Ascending aorta (tissue), 2 donors: ENCODE measurements at regions not wholly inside any gene's neighbourhood (a gene's known extent, or its start where the extent isn't known, plus 50 kb on each side); places are given as distances from the start of the nearest gene placed in this dataset.

Experiments used
- DNase-seq, 2 donors: peaks; one replicate each; pipeline ENCODE4 v3.0.0-alpha.2; 2019; ENCODE audit warnings: low spot score in 2 of 2
- H3K27ac ChIP-seq, 2 donors: fragments of 200-600 bp; sonication (generic); one replicate each; pipeline ENCODE4 v1.5.1; 2016 to 2017; ENCODE audit warnings: mild to moderate bottlenecking in 1 of 2
- H3K27me3 ChIP-seq: fragments of 200-600 bp; sonication (generic); one replicate; pipeline ENCODE4 v1.5.1; 2017
- H3K36me3 ChIP-seq, 2 donors: fragments of 200-600 bp; sonication (generic); one replicate each; pipeline ENCODE4 v1.5.1; 2016
- H3K4me1 ChIP-seq, 2 donors: fragments of 200-600 bp; sonication (generic); one replicate each; pipeline ENCODE4 v1.5.1; 2016 to 2017; ENCODE audit warnings: mild to moderate bottlenecking in 1 of 2
- H3K4me3 ChIP-seq, 2 donors: fragments of 200-600 bp; sonication (generic); one replicate each; pipeline ENCODE4 v1.5.1; 2016 to 2017; ENCODE audit warnings: mild to moderate bottlenecking in 1 of 2
- H3K9me3 ChIP-seq, 2 donors: fragments of 200-600 bp; sonication (generic); one replicate each; pipeline ENCODE4 v1.5.1; 2016
- intact Hi-C: fragments of 100-400 bp; cut with DNase I; formaldehyde crosslinking; loops from one replicate; pipeline ENCODE4 v1.15.1; 2023
- TF ChIP-seq, protein P1 (sequence below), 3 experiments: fragments of 200-600 bp in 2 of 3; fragments of 450-650 bp in 1 of 3; sonication (generic) in 2 of 3; IDR thresholded peaks; one replicate each; pipeline ENCODE4 v1.5.1; 2016 to 2019; ENCODE audit warnings: antibody characterized with exemption in 3 of 3, mild to moderate bottlenecking in 1 of 3, moderate library complexity in 1 of 3

DNA sequence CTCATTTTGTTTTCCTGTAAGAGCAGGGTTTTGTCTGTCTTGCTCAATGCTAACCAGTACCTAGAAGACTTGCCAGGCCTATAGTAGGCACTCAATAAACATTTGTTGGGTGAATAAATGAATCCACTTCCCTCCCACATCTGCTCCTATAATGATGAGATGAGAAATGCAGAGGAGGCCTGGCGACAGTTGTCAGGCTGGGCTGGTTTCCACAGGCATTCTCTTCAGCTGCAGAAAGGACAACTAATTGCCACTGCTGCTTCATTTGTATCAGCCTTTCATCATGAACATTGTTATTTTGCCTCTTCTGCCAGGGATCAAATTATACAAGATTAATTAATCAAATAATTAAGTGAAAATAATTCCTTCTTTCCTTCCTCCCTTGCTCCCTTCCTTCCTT lies 82.0 kb upstream of the PTHLH start:
- H3K27me3 ChIP-seq, result no peaks in the 10 kb centered on the region
- no peaks in the 10 kb centered on the region for H3K9me3 ChIP-seq
- DNase-seq, result no peak
- TF ChIP-seq, protein P1, sequence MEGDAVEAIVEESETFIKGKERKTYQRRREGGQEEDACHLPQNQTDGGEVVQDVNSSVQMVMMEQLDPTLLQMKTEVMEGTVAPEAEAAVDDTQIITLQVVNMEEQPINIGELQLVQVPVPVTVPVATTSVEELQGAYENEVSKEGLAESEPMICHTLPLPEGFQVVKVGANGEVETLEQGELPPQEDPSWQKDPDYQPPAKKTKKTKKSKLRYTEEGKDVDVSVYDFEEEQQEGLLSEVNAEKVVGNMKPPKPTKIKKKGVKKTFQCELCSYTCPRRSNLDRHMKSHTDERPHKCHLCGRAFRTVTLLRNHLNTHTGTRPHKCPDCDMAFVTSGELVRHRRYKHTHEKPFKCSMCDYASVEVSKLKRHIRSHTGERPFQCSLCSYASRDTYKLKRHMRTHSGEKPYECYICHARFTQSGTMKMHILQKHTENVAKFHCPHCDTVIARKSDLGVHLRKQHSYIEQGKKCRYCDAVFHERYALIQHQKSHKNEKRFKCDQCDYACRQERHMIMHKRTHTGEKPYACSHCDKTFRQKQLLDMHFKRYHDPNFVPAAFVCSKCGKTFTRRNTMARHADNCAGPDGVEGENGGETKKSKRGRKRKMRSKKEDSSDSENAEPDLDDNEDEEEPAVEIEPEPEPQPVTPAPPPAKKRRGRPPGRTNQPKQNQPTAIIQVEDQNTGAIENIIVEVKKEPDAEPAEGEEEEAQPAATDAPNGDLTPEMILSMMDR (IDR thresholded peaks at IDR 0.05), result no peak
- H3K36me3 ChIP-seq, result no peaks in the 10 kb centered on the region
- no peaks in the 10 kb centered on the region for H3K4me1 ChIP-seq
- H3K4me3 ChIP-seq, result no peak overlapping the region
- intact Hi-C loops, result no loop called here
- H3K27ac ChIP-seq, result no peak overlapping the region

DNA sequence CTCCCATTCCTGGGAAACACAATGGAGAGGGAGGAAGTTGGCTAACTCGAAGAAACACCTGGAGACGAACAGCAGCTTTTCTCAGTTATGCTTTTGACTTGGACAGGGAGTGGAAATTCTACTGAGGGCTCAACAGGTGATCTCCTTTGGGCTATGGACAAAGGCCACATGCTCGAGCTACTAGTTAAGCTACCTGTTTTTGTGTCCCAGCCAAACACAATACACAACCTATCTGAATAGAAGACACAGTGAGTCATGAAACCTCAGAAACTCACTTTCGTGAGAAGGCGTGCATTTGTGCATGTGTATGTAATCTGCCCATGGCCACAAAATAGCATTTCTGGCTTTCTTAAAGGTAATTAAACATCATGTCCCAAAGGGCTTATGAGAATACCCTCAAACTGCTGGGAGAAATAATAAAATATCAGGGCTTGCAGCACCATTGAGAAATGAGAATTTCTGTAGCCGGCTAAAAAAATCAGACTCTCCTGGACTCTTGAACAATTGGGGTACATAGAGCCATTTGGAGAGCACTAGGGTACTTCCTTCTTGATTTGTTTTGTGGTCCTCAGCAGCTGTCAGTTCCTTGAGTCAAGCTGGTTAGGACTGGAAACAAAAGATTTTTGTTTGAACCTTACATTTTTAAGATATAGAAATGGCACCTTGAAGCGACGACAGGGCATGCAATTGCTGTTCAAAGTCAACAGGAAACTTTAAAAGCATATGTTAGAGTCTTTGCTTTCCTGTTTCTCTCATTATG lies 85.5 kb upstream of the PTHLH start:
- intact Hi-C loops, result no loop called here
- Histone ChIP-seq H3K4me3 (no peak overlapping the region), H3K36me3 (no peaks in the 10 kb centered on the region), H3K9me3 (no peaks in the 10 kb centered on the region), H3K27ac (no peak overlapping the region), H3K4me1 (no peaks in the 10 kb centered on the region), H3K27me3 (no peaks in the 10 kb centered on the region)
- TF ChIP-seq, protein P1 (IDR thresholded peaks at IDR 0.05), result no peak
- DNase-seq, result no peak

DNA sequence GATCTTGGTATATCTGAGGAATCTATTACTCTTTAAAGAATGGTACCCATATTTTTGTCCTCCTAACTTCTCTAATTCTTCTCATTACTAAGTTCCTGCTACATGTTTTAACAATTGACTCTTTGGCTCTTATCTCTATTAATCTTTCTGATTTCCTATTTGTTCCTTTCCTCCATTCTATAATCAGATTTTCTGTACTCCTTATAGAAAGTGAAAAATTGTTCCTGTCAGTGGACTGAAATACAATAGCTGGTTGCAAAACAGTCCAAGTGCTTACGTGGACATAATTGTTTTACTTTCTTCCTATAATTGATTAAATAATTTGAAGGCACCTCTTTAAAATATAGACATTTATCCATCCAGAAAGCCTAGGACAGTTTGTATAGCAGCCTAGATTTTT lies 86.7 kb upstream of the PTHLH start:
- TF ChIP-seq, protein P1 (IDR thresholded peaks at IDR 0.05), result no peak
- no peaks in the 10 kb centered on the region for H3K36me3 ChIP-seq
- no peak overlapping the region for H3K27ac ChIP-seq
- intact Hi-C loops, result no loop called here
- no peaks in the 10 kb centered on the region for H3K4me1 ChIP-seq
- no peak for DNase-seq
- no peaks in the 10 kb centered on the region for H3K9me3 ChIP-seq
- H3K27me3 ChIP-seq, result no peaks in the 10 kb centered on the region
- H3K4me3 ChIP-seq, result no peak overlapping the region

DNA sequence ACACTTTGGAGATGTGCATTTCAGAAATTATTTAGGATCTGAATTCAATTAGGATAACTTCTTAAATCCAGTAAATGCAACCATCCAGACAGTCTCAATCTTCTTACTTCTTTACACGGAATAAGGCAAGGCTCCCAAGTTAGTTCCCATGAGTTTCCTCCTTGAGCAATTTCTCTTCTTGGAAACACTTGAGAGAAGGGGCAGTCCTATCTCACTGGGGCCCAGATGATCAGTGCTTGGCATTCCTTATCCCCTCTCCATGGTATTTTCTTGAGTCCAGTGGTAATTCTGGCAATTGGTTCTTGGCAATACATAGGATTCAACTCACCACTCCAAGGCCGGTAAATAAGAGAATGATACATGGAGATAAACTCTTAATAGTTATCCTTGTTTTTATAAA lies 87.1 kb upstream of the PTHLH start:
- H3K36me3 ChIP-seq, result no peaks in the 10 kb centered on the region
- no peaks in the 10 kb centered on the region for H3K27me3 ChIP-seq
- peaks cover 0 to 2% of the 10 kb centered on the region in 2 donors for H3K4me1 ChIP-seq
- intact Hi-C loops, result no loop called here
- H3K9me3 ChIP-seq, result no peaks in the 10 kb centered on the region
- TF ChIP-seq, protein P1 (IDR thresholded peaks at IDR 0.05), result no peak
- no peak overlapping the region for H3K27ac ChIP-seq
- H3K4me3 ChIP-seq, result no peak overlapping the region
- no peak for DNase-seq

DNA sequence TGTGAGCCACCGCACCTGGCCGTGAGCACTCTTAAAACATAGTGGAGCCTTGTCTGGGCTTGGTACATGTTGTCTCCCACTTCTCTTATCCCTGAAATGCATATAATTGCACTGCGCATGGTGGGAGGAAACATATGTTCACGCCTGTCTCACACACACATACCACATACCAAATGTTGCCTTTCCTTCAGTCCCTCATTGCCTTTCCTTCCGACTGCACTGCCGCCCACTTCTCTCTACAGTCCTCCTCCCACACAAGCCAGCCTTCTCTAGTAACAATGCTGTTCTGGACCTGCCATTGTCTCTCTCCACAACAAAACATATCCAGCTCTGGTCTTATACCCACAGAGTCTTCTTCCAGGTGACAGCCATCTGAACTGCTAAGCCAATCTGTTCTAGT lies 88.3 kb upstream of the PTHLH start:
- H3K27me3 ChIP-seq, result no peaks in the 10 kb centered on the region
- peaks cover 0 to 5% of the 10 kb centered on the region in 2 donors for H3K4me1 ChIP-seq
- no peaks in the 10 kb centered on the region for H3K9me3 ChIP-seq
- H3K27ac ChIP-seq, result no peak overlapping the region
- TF ChIP-seq, protein P1 (IDR thresholded peaks at IDR 0.05), result no peak
- H3K4me3 ChIP-seq, result no peak overlapping the region
- intact Hi-C loops, result no loop called here
- H3K36me3 ChIP-seq, result no peaks in the 10 kb centered on the region
- no peak for DNase-seq
